NCI-H510A (cell line): ENCODE measurements at regions not wholly inside any gene's neighbourhood (a gene's known extent, or its start where the extent isn't known, plus 50 kb on each side); places are given as distances from the start of the nearest gene placed in this dataset.

Experiments
- DNase-seq: peaks from one replicate; lab custom pipeline; 2025; lab: John Stamatoyannopoulos, UW

GRCh38 chr4:63619771-63620170, 789.5 kb downstream of the TECRL start:
- DNase-seq = no peak

DNA sequence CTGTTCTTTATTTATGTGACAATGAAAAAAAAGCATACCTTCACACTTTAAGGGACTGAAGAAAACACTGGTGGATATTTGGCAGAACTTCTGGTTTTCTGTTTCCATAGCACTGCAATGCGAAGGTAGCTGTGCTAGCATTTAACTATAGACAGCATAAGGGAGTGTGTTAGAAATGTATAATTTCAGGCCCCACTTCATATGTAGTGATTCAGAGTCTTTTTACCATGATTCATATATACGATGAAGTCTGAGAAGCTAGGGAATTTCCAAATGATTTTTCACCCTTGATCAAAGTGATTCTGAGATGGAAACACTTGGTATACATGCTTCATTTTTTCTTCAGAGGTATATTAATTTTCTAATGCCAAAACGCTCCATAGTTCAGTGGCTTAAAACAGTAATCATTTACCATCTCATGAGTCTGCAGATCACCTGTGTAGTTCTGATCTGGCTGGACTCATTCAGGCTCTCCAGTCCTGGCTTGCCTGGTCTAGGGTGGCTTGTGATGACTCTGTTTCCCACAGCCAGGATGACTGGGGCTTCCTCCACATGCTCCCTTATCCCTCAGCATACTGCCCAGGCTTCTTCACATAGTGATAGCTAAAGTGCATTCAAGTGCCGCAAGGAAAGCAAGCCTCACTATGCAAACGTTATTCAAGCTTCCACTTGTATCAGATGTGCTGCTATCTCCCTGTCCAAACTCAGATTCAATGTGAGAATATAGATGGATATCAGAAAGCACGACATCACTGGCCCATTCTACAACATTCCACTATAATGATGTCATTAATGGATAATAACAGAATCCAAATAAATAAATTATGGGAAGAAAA, 790.1 kb downstream of the TECRL start:
- DNase-seq = no peak

DNA sequence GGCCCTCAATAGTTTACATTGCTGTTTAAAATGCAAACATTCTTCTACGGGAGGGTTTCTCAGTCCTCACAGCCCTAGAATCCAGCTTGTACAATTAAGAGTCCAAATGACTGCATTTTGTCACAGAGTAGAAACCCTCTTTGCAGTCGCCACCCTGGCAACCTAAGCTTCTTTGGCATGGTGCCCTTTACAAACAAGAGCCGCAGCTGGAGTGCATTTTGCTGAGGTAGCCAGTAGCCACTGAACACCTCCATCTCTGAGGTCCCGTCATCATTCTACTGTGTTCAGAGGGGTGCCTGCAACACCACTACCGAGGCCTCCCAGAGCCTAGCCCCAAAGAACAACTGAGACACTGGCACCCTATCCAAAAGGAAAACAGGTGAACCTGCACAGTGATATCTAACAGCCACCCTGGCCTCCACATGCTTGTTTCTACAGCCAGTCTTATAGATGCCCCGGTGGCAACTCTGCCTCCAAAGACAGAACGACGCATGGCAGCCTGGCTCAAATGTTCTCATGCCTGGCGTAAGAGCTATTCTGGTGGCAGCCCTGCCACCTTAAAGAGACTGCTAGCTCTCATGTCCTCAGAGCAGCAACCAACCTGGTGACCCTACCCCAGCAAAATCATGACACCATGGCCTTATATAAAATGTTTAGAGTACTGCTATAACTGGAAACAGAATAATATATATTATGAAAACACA, 801.9 kb downstream of the TECRL start:
- DNase-seq = peak; percentile 27

- peak; percentile 17 for DNase-seq
Measured at GRCh38 chr4:63589796-63590195, 819.5 kb downstream of the TECRL start.

- no peak for DNase-seq
Measured at GRCh38 chr4:63583561-63583960, 825.7 kb downstream of the TECRL start.

DNA sequence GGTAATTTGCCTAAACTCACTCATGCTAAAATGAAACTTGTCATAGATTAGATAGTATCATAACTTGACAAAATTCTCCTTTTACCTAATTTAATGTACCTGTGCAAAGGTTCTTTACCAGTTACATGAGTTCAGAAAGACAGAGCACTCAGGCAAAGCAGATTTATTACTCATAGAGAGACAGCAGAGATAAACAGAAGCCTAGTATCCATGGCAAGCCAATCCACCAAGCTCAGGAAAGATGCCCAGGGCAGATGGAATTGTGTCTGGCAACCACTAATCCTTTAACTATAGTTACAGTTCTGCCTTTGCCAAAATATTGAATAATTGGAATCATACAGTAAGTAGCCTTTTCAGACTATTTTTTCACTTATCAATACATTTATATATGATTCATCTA, 826.2 kb downstream of the TECRL start:
- DNase-seq = no peak

DNA sequence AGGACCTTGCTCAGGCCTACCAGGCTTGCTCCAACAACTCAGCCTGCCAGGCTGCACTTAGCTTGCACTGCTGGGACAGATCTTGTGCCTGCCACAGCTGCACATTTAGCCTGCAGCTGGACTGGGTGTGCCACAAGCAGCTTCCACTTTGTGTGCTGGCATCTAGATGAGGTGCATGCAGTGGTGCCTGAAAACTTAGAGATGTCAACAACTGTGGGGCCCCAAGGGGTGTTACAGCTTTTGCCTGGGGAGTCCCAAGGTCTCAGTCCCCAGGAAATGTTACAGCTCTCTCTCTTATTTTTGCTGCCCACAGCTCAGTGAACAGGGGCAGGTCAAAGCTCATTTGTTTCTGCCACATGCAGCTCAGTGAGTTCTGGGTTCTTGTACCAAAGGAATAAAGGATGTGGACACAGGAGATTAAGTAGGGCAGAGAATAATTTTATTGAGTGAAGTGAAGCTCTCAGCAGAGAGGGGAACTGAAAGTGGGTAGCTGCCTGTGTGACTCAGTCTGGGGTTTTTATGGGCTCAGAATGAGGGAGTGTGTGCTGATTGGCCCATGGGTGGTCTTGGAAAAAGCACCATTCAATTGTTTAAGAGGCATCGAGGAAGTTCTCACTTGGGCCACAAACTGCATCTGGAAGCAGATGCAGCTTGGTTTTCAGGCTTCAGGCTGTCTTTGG, 828.3 kb downstream of the TECRL start:
- DNase-seq = no peak

DNA sequence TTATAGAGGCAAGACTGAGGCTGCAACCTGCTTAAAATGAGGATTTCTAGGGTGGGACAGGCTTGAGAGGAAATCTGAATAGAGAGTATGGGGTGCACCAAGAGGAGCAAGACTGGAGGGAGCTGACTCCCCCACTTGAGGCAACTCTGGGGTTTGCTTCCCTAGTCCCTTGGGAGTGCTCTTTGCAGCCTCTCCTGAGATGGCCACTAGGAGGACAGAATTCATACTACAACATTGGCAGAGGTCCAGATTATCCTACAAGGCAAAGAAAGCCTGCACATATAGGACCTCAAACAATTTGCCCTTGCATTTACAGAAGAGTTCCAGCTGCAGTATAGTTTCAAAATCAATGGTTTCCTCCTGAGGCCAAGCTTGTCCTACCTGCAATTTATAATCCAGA, 830.9 kb downstream of the TECRL start:
- no peak for DNase-seq

DNA sequence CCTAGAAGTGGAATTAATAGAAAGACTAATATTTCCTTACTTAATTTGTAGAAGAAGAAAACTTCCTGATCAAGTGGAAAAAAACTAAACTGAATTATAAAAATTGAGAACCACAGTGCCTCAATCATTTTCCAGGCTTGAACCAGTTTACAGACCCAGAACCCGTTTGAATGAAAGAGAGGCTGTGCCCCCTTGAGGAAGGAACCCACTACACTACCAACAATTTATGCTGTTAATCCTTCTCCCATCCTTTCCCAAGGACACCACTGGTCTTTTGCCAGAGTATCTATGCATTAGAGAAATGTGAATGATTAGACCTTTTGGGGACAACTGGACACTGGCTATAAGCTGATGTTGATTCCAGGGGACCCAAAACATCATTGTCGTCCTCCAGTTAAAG, 842.6 kb downstream of the TECRL start:
- DNase-seq = no peak

DNA sequence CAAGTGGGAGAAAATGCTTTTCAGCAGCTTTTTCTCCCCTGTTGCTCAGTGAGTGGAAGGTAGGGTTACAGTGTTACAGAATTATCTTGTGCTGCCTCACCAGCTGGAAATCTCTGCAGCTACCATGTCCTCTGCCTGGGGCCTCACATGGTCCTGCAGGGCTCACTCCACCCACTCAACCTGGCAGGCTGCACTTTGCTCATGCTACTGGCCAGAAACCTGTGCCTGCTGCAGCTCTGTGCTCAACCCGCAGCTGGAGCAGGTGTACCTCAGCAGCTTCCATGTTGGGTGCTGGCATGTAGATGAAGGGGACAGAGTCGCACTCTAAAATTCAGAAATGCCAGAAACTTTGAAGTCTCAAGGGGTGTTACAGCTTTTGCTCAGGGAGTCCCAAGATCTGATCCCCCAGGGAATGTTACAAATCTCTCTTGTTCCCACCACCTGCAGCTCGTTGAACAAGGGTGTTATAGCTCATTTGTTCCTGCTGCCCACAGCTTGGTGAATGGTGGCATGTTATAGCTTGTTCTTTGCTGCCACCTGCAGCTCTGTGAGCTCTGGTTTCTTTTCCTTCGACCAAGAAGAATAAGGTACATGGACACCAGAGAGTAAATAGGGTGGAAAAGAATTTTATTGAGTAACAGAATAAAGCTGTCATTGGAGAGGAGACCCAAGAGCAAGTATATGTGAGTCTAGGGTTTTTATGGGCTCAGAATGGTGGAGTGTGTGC, 845.8 kb downstream of the TECRL start:
- DNase-seq = peak; percentile 16

GRCh38 chr4:63558709-63559108, 850.5 kb downstream of the TECRL start:
- DNase-seq = no peak

- DNase-seq = no peak
Measured at GRCh38 chr4:63556332-63556731, 852.9 kb downstream of the TECRL start.

- DNase-seq = no peak
Measured at GRCh38 chr4:63553123-63553522, 856.1 kb downstream of the TECRL start.

DNA sequence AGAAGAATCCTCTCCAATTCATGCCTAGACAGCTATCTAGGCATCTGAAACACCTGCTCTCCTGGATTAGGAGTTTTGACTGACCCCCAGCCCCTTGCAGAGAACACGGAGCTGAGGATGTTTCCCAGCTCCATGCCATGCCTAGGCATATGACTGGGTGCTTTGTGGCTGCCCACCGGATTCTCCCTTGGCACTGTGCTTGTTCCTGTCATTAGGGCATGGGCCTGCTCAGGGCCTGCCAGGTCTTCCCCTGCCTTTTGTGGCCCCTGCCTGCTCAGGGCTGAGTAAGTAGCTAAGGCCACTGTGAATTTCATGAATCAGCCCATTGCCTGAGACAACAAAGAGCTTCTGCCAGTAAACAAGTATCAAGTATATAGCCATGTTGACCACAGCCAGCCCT, 867.4 kb downstream of the TECRL start:
- DNase-seq = no peak

DNA sequence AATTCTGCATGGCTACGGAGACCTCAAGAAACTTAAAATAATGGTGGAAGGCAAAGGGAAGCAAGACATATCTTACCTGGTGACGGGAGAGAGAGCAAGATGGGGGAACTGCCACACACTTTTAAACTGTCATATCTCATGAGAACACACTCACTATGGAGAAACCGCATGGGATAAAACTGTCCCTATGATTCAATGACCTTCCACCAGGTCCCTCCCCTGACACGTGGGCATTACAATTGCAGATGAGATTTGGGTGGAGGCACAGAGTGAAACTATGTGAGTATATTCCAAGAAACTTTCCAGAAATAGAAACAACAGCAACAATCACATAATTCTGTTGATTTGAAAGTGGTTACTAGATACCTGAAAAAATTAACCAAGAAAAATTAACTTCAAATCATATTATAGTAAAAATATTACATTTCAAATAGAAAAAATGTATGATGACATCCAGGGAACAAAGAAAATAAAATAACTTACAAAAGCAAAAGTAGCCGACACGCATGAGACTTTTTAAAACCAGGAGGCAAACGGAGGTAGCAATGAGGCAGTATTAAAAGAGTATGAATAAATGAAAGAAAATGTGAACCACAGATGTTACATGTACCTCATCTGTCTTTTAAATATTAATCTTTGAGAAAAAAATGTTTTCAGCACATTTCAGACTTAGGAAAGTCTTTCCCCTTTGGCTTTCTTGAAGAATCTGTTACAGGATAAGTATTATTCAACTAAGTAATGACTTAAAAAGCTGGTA, 879.5 kb downstream of the TECRL start:
- DNase-seq = no peak

GRCh38 chr4:63528256-63528991, 880.8 kb downstream of the TECRL start:
- no peak for DNase-seq

- no peak for DNase-seq
Measured at GRCh38 chr4:63526251-63526650, 883.0 kb downstream of the TECRL start.

- DNase-seq = no peak
Measured at GRCh38 chr4:63524764-63525163, 884.5 kb downstream of the TECRL start.

GRCh38 chr4:63505714-63506460, 903.4 kb downstream of the TECRL start:
- no peak for DNase-seq

DNA sequence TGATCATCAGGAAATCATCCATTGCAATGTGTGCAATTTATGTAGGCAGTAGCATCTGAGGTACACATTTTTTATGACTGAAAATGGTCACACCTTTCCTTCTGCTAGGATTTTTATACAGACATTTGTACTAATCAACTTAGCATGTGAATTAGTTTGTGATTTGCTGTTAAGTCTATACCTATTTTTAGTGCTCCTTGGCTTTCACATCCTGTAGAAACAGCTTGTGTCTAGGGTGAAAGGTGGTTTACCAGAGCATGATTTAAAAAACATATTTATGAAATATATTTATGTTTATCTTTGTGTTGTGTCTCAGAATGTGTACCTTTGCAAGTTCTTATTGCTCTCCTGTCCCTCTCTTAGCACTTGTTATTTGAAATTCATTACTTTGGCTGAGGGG, 916.0 kb downstream of the TECRL start:
- DNase-seq = no peak
